GM10266 (cell line): ENCODE measurements at regions not wholly inside any gene's neighbourhood (a gene's known extent, or its start where the extent isn't known, plus 50 kb on each side); places are given as distances from the start of the nearest gene placed in this dataset.

Experiments
- DNase-seq: peaks from one replicate; pipeline ENCODE4 v3.0.0; 2012; ENCODE audit errors: extremely low spot score
- TF ChIP-seq, protein P1 (sequence below): IDR thresholded peaks from 2 replicates; pipeline ENCODE4 v1.5.1; 2012; ENCODE audit warnings: mild to moderate bottlenecking, low read depth; ENCODE audit not compliant: control insufficient read depth, insufficient read depth; ENCODE audit errors: missing control alignments

DNA sequence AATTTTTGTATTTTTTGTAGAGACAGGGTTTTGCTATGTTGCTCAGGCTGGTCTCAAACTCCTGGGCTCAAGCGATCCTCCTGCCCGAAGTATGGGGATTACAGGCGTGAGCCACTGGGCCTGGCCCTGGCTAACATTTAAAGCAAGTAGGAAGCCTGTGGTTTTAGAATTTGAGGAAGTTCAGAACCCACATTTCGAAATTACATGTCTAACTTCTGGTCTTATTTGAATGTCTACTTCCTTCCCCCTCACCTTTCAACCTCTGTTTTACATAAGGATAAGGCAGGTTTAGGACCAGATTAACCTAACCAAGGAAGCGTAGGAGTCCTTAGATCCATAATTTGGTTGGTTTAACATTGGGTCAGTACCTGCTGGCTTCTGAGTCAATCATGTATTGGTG is 120.5 kb upstream of the PROK2 start:
- TF ChIP-seq, protein P1, sequence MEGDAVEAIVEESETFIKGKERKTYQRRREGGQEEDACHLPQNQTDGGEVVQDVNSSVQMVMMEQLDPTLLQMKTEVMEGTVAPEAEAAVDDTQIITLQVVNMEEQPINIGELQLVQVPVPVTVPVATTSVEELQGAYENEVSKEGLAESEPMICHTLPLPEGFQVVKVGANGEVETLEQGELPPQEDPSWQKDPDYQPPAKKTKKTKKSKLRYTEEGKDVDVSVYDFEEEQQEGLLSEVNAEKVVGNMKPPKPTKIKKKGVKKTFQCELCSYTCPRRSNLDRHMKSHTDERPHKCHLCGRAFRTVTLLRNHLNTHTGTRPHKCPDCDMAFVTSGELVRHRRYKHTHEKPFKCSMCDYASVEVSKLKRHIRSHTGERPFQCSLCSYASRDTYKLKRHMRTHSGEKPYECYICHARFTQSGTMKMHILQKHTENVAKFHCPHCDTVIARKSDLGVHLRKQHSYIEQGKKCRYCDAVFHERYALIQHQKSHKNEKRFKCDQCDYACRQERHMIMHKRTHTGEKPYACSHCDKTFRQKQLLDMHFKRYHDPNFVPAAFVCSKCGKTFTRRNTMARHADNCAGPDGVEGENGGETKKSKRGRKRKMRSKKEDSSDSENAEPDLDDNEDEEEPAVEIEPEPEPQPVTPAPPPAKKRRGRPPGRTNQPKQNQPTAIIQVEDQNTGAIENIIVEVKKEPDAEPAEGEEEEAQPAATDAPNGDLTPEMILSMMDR: no peak
- DNase-seq: peak; percentile 39

DNA sequence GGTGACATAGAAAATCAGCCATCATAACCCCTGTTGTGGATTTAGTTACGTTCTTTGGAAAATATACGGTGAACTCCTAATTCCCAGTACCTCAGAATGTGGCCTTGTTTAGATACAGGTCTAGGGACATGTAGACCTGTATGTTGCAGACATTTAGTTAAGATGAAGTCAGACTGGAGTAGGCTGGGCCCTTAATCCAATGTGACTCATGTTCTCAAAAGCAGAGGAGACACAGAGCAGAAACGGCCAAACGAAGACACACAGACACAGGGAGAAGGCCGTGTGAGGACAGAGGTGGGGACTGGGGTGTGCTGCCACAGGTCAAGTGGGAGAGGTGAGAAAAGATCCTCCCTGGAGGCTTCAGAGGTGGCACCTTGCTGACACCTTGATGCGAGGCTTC is 119.0 kb upstream of the PROK2 start:
- TF ChIP-seq, protein P1: no peak
- DNase-seq: no peak

DNA sequence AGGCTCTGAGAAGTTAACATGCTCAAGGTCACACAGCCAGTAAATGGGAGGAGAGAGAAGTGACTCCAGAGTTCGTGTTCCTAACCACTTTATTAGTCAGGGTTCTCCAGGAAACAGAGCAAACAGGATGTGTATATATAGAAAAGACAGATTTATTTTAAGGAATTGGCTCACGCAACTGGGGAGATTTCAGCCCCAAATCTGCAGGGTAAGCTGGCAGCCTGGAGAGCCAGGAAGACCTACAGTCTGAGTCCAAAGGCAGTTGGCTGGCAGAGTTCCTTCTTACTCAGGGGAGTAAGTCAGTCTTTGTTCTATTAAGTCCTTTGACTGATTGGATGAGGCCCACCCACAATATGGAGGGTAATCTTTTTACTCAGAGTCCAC is 118.2 kb upstream of the PROK2 start:
- TF ChIP-seq, protein P1: no peak
- no peak for DNase-seq

DNA sequence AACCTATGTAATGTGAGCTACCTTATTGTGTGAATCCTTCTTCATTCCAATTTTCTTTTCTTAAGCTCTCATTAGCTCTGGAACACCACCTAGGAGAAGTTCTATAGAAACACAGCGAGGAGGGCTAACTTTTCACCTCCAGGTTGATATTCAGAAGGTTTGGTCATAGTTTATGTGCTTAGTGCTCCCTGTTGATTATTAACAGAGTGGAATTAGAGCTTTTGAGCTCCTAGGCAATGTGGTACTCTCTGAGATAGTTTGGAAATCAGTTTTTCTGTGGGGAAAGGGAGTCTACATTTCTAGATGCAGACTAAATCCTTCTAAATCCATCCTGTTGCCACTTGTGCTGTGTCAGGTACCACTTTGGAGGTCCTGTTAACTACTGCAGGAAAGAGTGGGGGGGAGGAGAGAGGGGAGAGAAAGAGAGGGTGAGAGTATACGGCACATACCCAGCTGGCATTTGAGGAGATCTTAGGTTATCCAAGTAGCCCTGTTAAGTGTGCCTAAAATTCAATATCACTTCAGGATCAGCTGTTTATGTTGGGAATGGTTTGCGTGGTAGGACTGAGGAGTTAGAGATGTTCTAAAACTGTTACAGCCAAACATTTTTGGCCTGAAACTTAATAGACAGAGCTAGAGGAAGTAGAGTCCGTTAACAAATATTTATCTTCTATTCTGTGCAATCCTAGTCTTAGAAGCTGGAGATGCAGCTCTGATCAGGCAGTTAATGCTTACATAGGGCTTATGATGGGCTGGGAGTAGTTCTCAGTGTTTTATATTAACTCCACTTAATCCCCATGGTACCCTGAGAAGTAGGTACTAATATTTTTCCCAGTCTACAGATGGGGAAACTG is 117.5 kb upstream of the PROK2 start:
- TF ChIP-seq, protein P1: no peak

DNA sequence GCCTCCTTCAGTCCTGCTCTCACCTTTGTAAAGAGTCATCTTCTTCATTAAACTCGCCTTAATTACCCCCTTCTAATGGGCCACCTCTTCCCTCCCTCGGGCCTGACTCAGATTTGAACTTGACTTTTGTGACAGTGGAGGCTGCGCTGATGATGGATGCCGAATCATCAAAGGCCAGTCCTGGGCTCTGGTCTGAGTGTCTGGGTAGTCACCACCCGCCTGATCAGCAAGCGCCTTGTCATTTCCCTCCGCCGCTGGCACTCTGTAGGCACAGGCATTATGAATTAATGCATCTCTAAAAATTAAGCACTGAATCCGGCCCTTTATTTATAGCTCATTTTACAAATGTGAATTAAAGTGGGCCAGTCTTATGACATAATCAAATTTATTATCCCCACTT is 116.7 kb upstream of the PROK2 start:
- TF ChIP-seq, protein P1: no peak
- no peak for DNase-seq

More for the DNA sequence above, 117.5 kb upstream of the PROK2 start:
- DNase-seq: no peak

DNA sequence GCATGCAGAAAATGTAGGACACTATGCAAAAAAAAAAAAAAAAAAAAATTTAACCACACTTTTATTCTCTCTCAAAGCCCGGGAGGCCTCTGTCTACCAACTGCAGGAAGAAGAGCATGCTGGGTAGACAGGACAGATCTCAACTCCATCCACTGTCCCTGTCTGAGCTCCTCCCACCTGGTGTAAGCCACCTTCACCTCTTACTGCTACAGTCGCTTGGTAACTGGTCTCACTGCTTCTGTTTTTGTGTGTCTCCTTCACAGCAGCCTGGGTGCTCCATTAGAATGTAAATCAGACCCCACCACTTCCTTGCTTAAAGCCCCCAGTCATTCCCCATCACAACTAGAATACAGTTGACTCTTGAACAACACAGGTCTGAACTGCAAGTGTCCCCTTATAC is 115.1 kb upstream of the PROK2 start:
- DNase-seq: no peak
- TF ChIP-seq, protein P1: no peak

DNA sequence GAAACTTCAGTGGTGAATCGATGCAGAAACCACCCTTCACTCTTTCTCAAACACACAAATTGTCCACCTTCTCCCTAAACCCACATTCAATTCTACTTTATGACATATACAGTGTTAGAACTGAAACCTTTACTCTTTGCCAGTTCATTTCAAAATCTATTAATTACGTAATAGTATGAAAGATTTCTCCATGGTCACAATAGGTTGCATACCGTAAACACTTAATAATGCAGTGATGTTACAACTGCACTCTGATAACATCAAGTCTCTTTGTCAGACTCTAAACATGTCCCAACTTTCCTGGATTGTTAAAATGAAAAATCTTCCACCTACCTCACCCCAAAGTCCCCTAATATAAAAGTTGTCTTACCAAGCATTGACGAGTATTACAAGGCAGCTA is 111.8 kb upstream of the PROK2 start:
- TF ChIP-seq, protein P1: no peak
- DNase-seq: no peak
